Mammary epithelial cell (primary cell): ENCODE measurements at regions not wholly inside any gene's neighbourhood (a gene's known extent, or its start where the extent isn't known, plus 50 kb on each side); places are given as distances from the start of the nearest gene placed in this dataset.

ENCODE experiments used
- EZH2 ChIP-seq: IDR thresholded peaks from 2 replicates; pipeline ENCODE4 v1.6.1; 2012; ENCODE audit warnings: low read length, inconsistent platforms, borderline replicate concordance
- TF ChIP-seq, protein P1 (sequence below), 2 donors: IDR thresholded peaks in 1 of 2; conservative IDR thresholded peaks in 1 of 2; 2 replicates each; pipeline ENCODE4 v1.5.1; 2011 to 2012; ENCODE audit warnings: inconsistent platforms in 2 of 2, low read length in 2 of 2, mild to moderate bottlenecking in 2 of 2, control low read depth in 1 of 2, low read depth in 1 of 2; ENCODE audit not compliant: insufficient read depth in 1 of 2; ENCODE audit errors: extremely low read depth in 1 of 2

DNA sequence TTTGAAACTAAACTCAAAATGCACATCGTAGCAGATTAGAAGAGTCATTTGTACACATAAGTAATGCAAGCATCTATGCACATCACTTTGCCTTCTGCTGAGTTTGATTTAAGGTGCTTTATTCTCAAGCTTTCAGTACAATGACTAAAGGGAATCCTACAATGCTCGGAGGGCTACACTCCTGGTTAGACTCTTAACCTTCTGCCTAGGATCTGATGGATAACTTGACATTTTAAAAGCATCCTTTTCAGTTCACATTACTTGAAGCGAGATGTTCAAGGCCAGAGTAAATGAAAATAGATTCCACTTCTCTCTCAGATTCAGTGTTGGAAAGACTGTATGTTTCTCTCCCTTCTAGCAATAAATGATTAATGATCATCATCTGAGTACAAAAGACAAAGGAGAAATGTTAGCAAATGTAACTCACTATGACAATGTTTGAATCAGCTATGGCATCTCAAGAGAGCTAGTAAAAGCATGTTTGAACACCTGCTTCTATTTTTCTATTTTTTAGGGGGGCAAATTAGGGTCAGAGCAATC, 259.2 kb upstream of the ANO3 start:
- TF ChIP-seq, protein P1, sequence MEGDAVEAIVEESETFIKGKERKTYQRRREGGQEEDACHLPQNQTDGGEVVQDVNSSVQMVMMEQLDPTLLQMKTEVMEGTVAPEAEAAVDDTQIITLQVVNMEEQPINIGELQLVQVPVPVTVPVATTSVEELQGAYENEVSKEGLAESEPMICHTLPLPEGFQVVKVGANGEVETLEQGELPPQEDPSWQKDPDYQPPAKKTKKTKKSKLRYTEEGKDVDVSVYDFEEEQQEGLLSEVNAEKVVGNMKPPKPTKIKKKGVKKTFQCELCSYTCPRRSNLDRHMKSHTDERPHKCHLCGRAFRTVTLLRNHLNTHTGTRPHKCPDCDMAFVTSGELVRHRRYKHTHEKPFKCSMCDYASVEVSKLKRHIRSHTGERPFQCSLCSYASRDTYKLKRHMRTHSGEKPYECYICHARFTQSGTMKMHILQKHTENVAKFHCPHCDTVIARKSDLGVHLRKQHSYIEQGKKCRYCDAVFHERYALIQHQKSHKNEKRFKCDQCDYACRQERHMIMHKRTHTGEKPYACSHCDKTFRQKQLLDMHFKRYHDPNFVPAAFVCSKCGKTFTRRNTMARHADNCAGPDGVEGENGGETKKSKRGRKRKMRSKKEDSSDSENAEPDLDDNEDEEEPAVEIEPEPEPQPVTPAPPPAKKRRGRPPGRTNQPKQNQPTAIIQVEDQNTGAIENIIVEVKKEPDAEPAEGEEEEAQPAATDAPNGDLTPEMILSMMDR (conservative IDR thresholded peaks at IDR 0.05 in 1 of 2, IDR thresholded peaks at IDR 0.05 in 1 of 2; ENCODE audit: extremely low read depth in 1 of 2, insufficient read depth in 1 of 2, low read depth in 1 of 2, low read length in 2 of 2) = no peak
- no peak for TF ChIP-seq EZH2
